ENCODE measurements at regions not wholly inside any gene's neighbourhood (a gene's known extent, or its start where the extent isn't known, plus 50 kb on each side); places are given as distances from the start of the nearest gene placed in this dataset.

- POLR2A ChIA-PET, result no interaction called here
- dilution Hi-C loops (cut with MboI; ENCODE audit: extremely low pct_ligation_motif_present, low sequenced_read_pairs) (no loop called here), intact Hi-C loops (cut with micrococcal nuclease) (no loop called here)
- H3K79me2 ChIP-seq (ENCODE audit: control insufficient read depth, insufficient read depth, low read length), result no peaks in the 10 kb centered on the region
- CTCF ChIA-PET, result interaction anchor here (0.7 kb wide), 1 partner anchor 10 kb away, joined by 3 read pairs; no protein-coding TSS in a partner anchor
- H3K27me3 ChIP-seq (ENCODE audit: control insufficient read depth in 2 of 2, insufficient read depth in 2 of 2, low read length in 2 of 2), result no peaks in the 10 kb centered on the region
- no peak overlapping the region for H3K4me2 ChIP-seq (ENCODE audit: insufficient read depth, low read length)
- H3K9me3 ChIP-seq (replicated peaks; ENCODE audit: control insufficient read depth, insufficient read depth, low read length), result no peaks in the 10 kb centered on the region
- H3K36me3 ChIP-seq (ENCODE audit: control insufficient read depth in 2 of 2, extremely low read depth in 1 of 2, insufficient read depth in 2 of 2, low read length in 2 of 2), result no peaks in the 10 kb centered on the region
- DNase-seq (ENCODE audit: low read depth, low spot score), result no peak
- H3K9ac ChIP-seq (replicated peaks; ENCODE audit: extremely low read depth, insufficient read depth, low read length), result no peak overlapping the region
- peaks cover 16% of the 10 kb centered on the region for H3K4me1 ChIP-seq (ENCODE audit: control insufficient read depth, extremely low read depth, insufficient read depth, low read length)
- H3K27ac ChIP-seq (ENCODE audit: insufficient read depth, low read depth, low read length), result no peak overlapping the region
- H2AFZ ChIP-seq (ENCODE audit: low read depth, low read length), result no peak overlapping the region
- TF ChIP-seq POLR2AphosphoS5 (IDR thresholded peaks at IDR 0.05; ENCODE audit: insufficient read depth, low read depth, low read length), result no peak
- TF ChIP-seq, protein P1, sequence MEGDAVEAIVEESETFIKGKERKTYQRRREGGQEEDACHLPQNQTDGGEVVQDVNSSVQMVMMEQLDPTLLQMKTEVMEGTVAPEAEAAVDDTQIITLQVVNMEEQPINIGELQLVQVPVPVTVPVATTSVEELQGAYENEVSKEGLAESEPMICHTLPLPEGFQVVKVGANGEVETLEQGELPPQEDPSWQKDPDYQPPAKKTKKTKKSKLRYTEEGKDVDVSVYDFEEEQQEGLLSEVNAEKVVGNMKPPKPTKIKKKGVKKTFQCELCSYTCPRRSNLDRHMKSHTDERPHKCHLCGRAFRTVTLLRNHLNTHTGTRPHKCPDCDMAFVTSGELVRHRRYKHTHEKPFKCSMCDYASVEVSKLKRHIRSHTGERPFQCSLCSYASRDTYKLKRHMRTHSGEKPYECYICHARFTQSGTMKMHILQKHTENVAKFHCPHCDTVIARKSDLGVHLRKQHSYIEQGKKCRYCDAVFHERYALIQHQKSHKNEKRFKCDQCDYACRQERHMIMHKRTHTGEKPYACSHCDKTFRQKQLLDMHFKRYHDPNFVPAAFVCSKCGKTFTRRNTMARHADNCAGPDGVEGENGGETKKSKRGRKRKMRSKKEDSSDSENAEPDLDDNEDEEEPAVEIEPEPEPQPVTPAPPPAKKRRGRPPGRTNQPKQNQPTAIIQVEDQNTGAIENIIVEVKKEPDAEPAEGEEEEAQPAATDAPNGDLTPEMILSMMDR (IDR thresholded peaks at IDR 0.05; ENCODE audit: extremely low read depth in 1 of 2, insufficient read depth in 1 of 2, low read depth in 1 of 2, low read length in 2 of 2), result no peak
- TF ChIP-seq POLR2A (IDR thresholded peaks at IDR 0.05; ENCODE audit: low read depth, low read length), result no peak
- no peak for TF ChIP-seq MYC (IDR thresholded peaks at IDR 0.05; ENCODE audit: low read depth, low read length)
- TF ChIP-seq EZH2 (IDR thresholded peaks at IDR 0.05; ENCODE audit: borderline replicate concordance, low read depth, low read length, severe bottlenecking), result no peak
- no peak for TF ChIP-seq JUN (IDR thresholded peaks at IDR 0.05; ENCODE audit: borderline replicate concordance, insufficient read depth, insufficient read length, low read depth)
- no peak for TF ChIP-seq GATA2 (IDR thresholded peaks at IDR 0.05; ENCODE audit: insufficient read depth, insufficient read length, low read depth, low read length)
- TF ChIP-seq FOS (IDR thresholded peaks at IDR 0.05; ENCODE audit: borderline replicate concordance, insufficient read depth, low read length), result no peak
- TF ChIP-seq, protein P2, sequence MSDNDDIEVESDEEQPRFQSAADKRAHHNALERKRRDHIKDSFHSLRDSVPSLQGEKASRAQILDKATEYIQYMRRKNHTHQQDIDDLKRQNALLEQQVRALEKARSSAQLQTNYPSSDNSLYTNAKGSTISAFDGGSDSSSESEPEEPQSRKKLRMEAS (IDR thresholded peaks at IDR 0.05; ENCODE audit: insufficient read depth, insufficient read length), result no peak
- H3K9me1 ChIP-seq (replicated peaks; ENCODE audit: control insufficient read depth, extremely low read depth, insufficient read depth, low read length), result no peaks in the 10 kb centered on the region
- H3K4me3 ChIP-seq (replicated peaks in 1 of 3; ENCODE audit: insufficient read depth in 1 of 3, low read depth in 1 of 3, low read length in 3 of 3), result no peak overlapping the region
- no TSS peak for BruUV-seq (replicated peaks)
- no peaks in the 10 kb centered on the region for H4K20me1 ChIP-seq (replicated peaks; ENCODE audit: control insufficient read depth, extremely low read depth, insufficient read depth, low read length)
- no peak for FAIRE-seq
These were observed 191.0 kb upstream of the BET1 start for GRCh38 chr7:94195201-94195600.
